Endothelial cell of umbilical vein (primary cell): ENCODE measurements at regions not wholly inside any gene's neighbourhood (a gene's known extent, or its start where the extent isn't known, plus 50 kb on each side); places are given as distances from the start of the nearest gene placed in this dataset.

ENCODE experiments used
- BruUV-seq: library from RNA; stranded (reverse); fragments of 400-500 nt; replicated peaks from 2 replicates; lab custom pipeline; 2021; lab: Mats Ljungman, UMichigan
- CTCF ChIA-PET: fragments of 300-600, 350-600 bp; sonication (Branson Sonifier 250); formaldehyde crosslinking; loops from one replicate; lab custom pipeline; 2021; ENCODE audit warnings: antibody characterized with exemption, inconsistent platforms; lab: Charles Lee
- POLR2A ChIA-PET: fragments of 300-600, 350-600 bp; sonication (Branson Sonifier 250); formaldehyde crosslinking; loops from one replicate; lab custom pipeline; 2021; ENCODE audit warnings: antibody characterized with exemption, inconsistent platforms; lab: Charles Lee
- DNase-seq: peaks from one replicate; pipeline ENCODE4 v3.0.0-alpha.2; 2011; ENCODE audit warnings: low read depth, low spot score
- FAIRE-seq: peaks from 2 replicates; lab custom pipeline; 2011; peaks lifted over from hg19 to GRCh38; lab: Jason Lieb, UNC
- H2AFZ ChIP-seq: 2 replicates; pipeline ENCODE4 v1.6.0; 2012; ENCODE audit warnings: low read depth, low read length, control low read depth, inconsistent platforms
- H3K27ac ChIP-seq: 2 replicates; pipeline ENCODE4 v1.5.1; 2011; ENCODE audit warnings: low read depth, mild to moderate bottlenecking, control low read depth, low read length, moderate library complexity; ENCODE audit not compliant: insufficient read depth
- H3K27me3 ChIP-seq, 2 experiments: 2 replicates each; pipeline versions ENCODE4 v1.6.0 to v1.6.1; 2011; ENCODE audit warnings: low read length in 2 of 2, mixed read lengths in 1 of 2; ENCODE audit not compliant: control insufficient read depth in 2 of 2, insufficient read depth in 2 of 2
- H3K36me3 ChIP-seq, 2 experiments: 2 replicates in 1 of 2; 3 replicates in 1 of 2; pipeline ENCODE4 v1.5.1; 2011; ENCODE audit warnings: low read length in 2 of 2, mild to moderate bottlenecking in 1 of 2, moderate library complexity in 1 of 2; ENCODE audit not compliant: control insufficient read depth in 2 of 2, insufficient read depth in 2 of 2; ENCODE audit errors: extremely low read depth in 1 of 2
- H3K4me1 ChIP-seq: 3 replicates; pipeline ENCODE4 v1.5.1; 2011; ENCODE audit warnings: mild to moderate bottlenecking, low read length; ENCODE audit not compliant: control insufficient read depth, insufficient read depth; ENCODE audit errors: extremely low read depth
- H3K4me2 ChIP-seq: 2 replicates; pipeline ENCODE4 v1.6.1; 2011; ENCODE audit warnings: low read length, control low read depth, mixed read lengths; ENCODE audit not compliant: insufficient read depth
- H3K4me3 ChIP-seq, 3 experiments: fragments of 200-600 bp in 1 of 3; sonication (generic), shearing (Covaris generic) in 1 of 3; replicated peaks in 1 of 3; 2 replicates each; pipeline ENCODE4 v1.5.1; 2011 to 2016; ENCODE audit warnings: control low read depth in 3 of 3, low read length in 3 of 3, mild to moderate bottlenecking in 2 of 3, inconsistent platforms in 1 of 3, low read depth in 1 of 3, moderate library complexity in 1 of 3; ENCODE audit not compliant: insufficient read depth in 1 of 3
- H3K79me2 ChIP-seq: 2 replicates; pipeline ENCODE4 v1.6.0; 2012; ENCODE audit warnings: low read length, inconsistent platforms; ENCODE audit not compliant: control insufficient read depth, insufficient read depth
- H3K9ac ChIP-seq: replicated peaks from 2 replicates; pipeline ENCODE3; 2011; ENCODE audit warnings: low read length, control low read depth; ENCODE audit not compliant: insufficient read depth; ENCODE audit errors: extremely low read depth
- H3K9me1 ChIP-seq: replicated peaks from 3 replicates; pipeline ENCODE4 v1.6.0; 2011; ENCODE audit warnings: mild to moderate bottlenecking, low read length; ENCODE audit not compliant: control insufficient read depth, insufficient read depth; ENCODE audit errors: extremely low read depth
- H3K9me3 ChIP-seq: replicated peaks from 2 replicates; pipeline ENCODE4 v1.5.1; 2012; ENCODE audit warnings: low read length, inconsistent platforms; ENCODE audit not compliant: control insufficient read depth, insufficient read depth
- H4K20me1 ChIP-seq: replicated peaks from 2 replicates; pipeline ENCODE3; 2011; ENCODE audit warnings: mild to moderate bottlenecking, low read length; ENCODE audit not compliant: control insufficient read depth, insufficient read depth; ENCODE audit errors: extremely low read depth
- EZH2 ChIP-seq: IDR thresholded peaks from 2 replicates; pipeline ENCODE4 v1.6.1; 2012; ENCODE audit warnings: borderline replicate concordance, low read depth, mild to moderate bottlenecking, moderate library complexity, low read length, inconsistent platforms; ENCODE audit not compliant: severe bottlenecking
- GATA2 ChIP-seq: IDR thresholded peaks from 2 replicates; pipeline ENCODE4 v1.7.0; 2011; ENCODE audit warnings: low read depth, mild to moderate bottlenecking, moderate library complexity, mixed read lengths, low read length; ENCODE audit not compliant: insufficient read length, insufficient read depth
- POLR2A ChIP-seq: IDR thresholded peaks from 2 replicates; pipeline ENCODE4 v1.6.1; 2012; ENCODE audit warnings: low read depth, mild to moderate bottlenecking, control low read depth, low read length
- POLR2AphosphoS5 ChIP-seq: IDR thresholded peaks from 2 replicates; pipeline ENCODE4 v1.6.1; 2012; ENCODE audit warnings: low read depth, mild to moderate bottlenecking, control low read depth, low read length, moderate library complexity; ENCODE audit not compliant: insufficient read depth
- dilution Hi-C: fragments of 300-500 bp; cut with MboI; formaldehyde crosslinking; loops from one replicate; pipeline ENCODE4 v1.15.0; 2019; ENCODE audit warnings: low sequenced_read_pairs; ENCODE audit not compliant: extremely low pct_ligation_motif_present
- intact Hi-C: fragments of 100-400 bp; cut with micrococcal nuclease; formaldehyde crosslinking; loops from one replicate; pipeline ENCODE4 v1.10.0; 2022

DNA sequence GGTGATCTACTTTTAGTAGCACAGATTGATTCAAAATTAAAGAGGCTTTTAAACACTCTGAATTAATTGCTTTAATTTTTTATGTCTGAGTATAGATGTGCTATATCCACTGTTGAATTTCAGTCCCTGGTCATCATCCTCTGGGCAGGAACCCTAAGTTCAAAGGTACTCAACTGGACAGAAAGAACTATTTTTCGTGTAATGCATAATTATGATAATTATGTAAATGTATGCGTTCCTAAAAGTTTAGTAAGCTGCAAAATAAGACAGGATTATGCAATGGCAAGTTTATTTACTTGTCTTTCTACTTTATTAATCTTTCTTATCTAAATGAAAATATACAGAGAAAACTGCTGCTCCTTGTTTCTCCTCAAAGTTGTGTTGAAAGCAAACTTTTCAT is 690.1 kb upstream of the MAN1A1 start:
- no peak for TF ChIP-seq GATA2
- TF ChIP-seq POLR2A, result no peak
- no peak for TF ChIP-seq EZH2
- intact Hi-C loops, result no loop called here
- Histone ChIP-seq H2AFZ (no peak overlapping the region), H3K9me1 (no peaks in the 10 kb centered on the region), H3K4me1 (no peaks in the 10 kb centered on the region), H3K36me3 (no peaks in the 10 kb centered on the region), H3K9ac (no peak overlapping the region), H3K4me3 (no peak overlapping the region), H4K20me1 (no peaks in the 10 kb centered on the region), H3K79me2 (no peaks in the 10 kb centered on the region), H3K4me2 (no peak overlapping the region), H3K9me3 (no peaks in the 10 kb centered on the region), H3K27me3 (no peaks in the 10 kb centered on the region), H3K27ac (no peak overlapping the region)
- FAIRE-seq (no peak), DNase-seq (no peak)
- CTCF ChIA-PET, result no interaction called here
- POLR2A ChIA-PET, result no interaction called here
- dilution Hi-C loops, result no loop called here
- no TSS peak for BruUV-seq

DNA sequence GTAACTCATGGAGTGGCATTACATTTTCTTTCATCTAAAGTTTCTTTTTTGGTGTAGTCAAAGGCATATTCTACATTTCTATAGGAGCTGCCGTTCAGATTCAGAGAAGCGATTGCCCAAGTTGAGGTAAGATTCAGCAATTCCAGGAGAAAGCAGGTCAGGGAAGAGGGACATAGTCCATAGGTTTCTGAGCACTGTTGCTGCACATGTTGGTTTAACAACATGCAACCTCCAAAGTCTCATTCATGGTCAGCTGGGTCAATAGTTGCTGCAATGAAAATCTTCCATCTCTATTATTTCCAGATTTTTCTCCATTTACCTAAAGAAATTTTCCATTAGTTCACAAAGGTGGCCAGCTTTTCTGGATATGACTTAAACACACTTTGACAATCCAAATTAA is 682.3 kb upstream of the MAN1A1 start:
- H3K4me1 ChIP-seq, result no peaks in the 10 kb centered on the region
- FAIRE-seq (no peak), DNase-seq (no peak)
- H3K27ac ChIP-seq, result no peak overlapping the region
- dilution Hi-C loops (no loop called here), intact Hi-C loops (no loop called here)
- no peaks in the 10 kb centered on the region for H3K27me3 ChIP-seq
- no TSS peak for BruUV-seq
- H2AFZ ChIP-seq, result no peak overlapping the region
- ChIA-PET POLR2A (no interaction called here), CTCF (no interaction called here)
- H3K4me3 ChIP-seq, result no peak overlapping the region
- no peaks in the 10 kb centered on the region for H3K79me2 ChIP-seq
- H4K20me1 ChIP-seq, result no peaks in the 10 kb centered on the region
- no peaks in the 10 kb centered on the region for H3K9me1 ChIP-seq
- no peaks in the 10 kb centered on the region for H3K36me3 ChIP-seq
- H3K4me2 ChIP-seq, result no peak overlapping the region
- H3K9me3 ChIP-seq, result no peaks in the 10 kb centered on the region
- H3K9ac ChIP-seq, result no peak overlapping the region
- TF ChIP-seq POLR2AphosphoS5, result no peak
- no peak for TF ChIP-seq POLR2A
